ENCODE measurements at regions not wholly inside any gene's neighbourhood (a gene's known extent, or its start where the extent isn't known, plus 50 kb on each side); places are given as distances from the start of the nearest gene placed in this dataset.

DNA sequence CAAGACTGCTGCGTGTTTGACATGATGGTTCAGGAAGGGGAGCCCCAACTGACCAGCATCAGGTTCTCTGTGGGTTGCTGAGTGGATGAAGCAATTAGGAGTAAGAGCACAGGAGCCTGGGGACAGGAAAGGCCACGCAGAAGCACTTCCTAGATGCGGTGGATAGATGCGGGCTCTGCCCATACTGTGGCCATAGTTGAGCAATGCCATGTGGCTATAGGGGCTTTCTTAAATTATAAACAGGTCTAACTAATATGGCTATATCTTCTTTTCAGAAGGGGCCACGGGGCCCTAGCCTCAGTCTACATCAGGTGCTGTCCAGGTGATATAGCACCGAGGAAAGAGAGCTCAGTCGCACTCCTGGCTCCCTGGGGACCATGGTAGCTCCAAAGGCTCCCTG lies 198.6 kb downstream of the GADD45G start:
- TF ChIP-seq GATA2 (IDR thresholded peaks at IDR 0.05; ENCODE audit: low read depth, low read length) (no peak), GATA3 (IDR thresholded peaks at IDR 0.05; ENCODE audit: low read depth, low read length) (no peak)

Data from SH-SY5Y (cell line).